Glomerular visceral epithelial cell (primary cell): ENCODE measurements at regions not wholly inside any gene's neighbourhood (a gene's known extent, or its start where the extent isn't known, plus 50 kb on each side); places are given as distances from the start of the nearest gene placed in this dataset.
"Not testable (repeated sequence)": the region's sequence is repeated elsewhere in the genome, so short reads cannot be mapped to it uniquely, and the experiment has no call there.

Source experiments
- DNase-seq: peaks from one replicate; pipeline ENCODE4 v3.0.0-alpha.2; 2016; ENCODE audit errors: extremely low spot score

DNA sequence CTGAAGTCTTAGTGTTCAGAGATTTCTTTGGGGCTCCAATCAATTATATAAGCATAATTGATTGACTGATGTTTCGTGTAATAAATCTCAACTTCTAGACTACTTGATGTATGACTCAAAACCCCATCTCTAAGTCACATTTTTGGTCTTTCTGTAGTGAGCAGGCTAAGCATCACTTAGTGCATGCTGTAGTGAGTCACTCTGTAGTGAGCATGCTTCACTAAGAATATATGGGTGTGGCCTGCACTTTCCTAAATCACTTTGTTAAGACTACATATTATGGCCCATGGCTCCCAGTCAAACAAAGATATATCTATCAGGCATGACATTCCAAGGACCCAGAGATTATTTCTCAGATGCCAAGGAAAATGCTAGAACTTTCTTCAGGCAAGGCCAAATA is 909.4 kb upstream of the LRFN5 start:
- peak; percentile 15 for DNase-seq

DNA sequence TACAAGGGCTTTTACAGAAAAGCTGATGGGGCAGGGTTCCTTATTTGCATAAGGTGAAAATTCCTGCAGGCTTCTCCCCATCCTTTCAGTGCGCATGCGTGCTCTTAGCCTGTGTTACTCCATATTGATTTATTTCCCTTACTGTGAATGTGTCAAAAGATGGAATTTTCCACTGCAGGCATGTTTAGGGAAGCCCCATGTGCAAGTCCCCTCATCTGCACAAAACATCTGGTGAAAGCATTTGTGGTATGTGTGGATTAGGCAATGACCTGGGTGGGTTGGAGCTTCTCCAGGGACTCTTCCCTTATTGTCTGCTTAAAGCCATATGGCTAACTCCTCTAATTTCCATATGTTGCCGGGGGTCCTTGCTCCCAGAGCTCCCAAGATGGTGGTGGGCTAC is 912.7 kb upstream of the LRFN5 start:
- DNase-seq = peak; percentile 6

DNA sequence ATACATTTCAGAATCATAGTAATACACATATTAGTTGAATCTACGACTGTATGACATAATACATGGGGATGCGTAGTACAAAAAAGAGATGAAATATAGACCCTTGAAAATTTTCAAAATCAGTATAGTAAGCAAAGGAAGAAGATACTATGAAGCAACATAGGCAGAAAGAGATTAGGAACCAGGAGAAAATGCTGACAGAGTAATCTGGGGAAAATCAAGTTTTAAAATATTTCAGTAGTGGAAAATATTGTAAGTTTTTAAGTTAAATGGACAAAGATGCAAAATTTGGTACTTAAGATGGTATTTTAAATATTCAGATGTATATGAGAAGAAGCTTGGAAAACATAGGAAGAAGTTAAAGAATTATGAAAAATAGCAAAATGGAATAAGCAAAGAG is 915.6 kb upstream of the LRFN5 start:
- no peak for DNase-seq

DNA sequence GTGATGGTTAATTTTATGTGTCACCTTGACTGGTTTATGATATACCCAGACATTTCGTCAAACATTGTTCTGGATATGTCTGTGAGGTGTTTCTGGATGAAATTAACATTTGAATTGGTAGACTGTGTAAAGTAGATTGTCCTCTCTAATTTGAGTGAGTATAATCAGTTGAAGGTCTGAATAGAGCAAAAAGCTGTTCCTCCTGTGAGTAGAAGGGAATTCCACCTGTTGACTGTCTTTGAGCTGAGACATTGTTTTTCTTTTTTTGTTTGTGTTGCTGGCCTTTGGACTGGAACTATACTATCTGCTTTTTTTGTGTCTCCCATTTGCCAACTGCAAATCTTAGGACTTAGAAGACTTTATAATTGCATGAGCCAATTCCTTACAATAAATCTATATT is 920.9 kb upstream of the LRFN5 start:
- DNase-seq = no peak

DNA sequence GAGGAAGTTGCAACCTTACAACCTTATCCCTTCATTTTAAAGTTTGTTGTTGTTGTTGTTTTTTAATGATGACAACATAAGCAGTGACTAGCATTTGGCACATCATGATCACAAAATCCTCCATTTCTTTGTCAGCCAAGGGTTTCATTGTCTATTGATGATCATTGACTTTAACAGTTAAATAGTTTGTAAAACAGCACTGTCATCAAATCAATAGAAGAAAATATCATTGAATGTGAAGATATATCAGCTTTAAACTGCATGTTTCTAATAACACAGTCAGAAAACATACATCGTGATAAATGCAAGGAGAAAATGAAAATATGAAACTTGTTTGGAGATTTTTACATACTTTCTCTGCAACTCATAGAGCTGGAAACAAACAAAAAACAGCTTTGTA is 922.3 kb upstream of the LRFN5 start:
- DNase-seq = no peak

DNA sequence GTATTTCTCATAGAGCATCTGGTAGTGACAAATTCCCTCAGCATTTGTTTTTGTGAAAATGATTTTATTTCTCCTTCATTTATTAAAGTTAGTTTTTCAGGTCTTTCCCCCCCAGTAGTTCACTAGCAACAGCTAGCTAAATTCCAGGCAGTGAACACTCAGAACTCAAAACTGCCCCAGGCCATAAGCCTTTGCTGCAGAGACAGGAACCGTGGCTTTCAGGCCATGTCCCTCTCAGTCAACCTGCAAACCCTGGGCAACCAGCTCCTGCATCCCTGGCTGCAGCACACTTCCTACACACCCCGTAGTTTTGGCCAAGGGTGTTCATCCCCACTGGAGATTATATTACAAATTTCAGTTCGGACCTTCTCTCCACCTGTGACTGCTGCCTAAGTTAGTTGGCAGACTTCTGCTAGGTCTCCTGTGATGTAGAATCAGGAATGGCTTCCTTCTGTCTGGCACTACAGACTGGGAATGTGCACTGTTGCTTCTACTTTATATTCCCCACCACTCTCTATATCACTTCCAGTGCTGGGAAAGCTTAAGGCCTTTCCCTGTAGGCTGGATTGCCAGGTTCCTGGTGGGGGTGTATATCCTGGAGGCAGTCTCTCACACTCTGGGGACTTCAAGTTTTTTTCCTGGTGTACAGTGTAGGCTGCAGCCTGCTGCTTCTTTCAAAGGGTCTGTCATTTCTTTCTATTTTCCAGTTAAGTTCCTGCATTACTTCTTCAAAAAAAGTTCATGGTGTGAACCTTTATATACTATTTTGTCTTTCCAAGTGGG is 924.4 kb upstream of the LRFN5 start:
- no peak for DNase-seq

DNA sequence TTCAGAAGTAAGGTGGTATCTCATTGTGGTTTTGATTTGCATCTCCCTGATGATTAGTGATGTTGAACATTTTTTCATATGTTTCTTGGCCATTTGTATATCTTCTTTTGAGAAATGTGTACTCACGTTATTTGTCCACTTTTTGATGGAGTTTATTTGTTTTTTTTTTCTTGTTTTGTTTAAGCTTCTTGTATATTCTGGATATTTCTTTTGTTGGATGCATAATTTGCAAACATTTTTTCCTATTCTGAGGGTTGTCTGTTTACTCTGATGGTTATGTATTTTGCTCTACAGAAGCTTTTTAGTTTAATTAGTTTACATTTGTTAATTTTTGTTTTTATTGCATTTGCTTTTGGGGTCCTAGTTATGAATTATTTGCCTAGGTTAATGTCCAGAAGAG is 927.4 kb upstream of the LRFN5 start:
- no peak for DNase-seq

DNA sequence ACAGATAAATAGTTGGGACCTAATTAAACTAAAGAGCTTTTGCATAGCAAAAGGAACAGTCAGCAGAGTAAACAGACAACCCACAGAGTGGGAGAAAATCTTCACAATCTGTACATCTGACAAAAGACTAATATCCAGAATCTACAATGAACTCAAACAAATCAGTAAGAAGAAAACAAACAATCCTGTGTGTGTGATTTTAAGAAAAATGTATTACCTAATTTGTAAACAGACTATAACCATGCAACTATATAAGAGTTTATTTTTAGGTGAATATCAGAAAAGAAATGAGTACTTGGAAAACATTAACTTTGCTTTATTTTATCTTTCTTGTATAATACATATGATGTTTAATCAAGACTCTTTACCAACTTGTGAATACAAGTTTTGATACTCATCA is 929.5 kb upstream of the LRFN5 start:
- not testable (repeated sequence) for DNase-seq

DNA sequence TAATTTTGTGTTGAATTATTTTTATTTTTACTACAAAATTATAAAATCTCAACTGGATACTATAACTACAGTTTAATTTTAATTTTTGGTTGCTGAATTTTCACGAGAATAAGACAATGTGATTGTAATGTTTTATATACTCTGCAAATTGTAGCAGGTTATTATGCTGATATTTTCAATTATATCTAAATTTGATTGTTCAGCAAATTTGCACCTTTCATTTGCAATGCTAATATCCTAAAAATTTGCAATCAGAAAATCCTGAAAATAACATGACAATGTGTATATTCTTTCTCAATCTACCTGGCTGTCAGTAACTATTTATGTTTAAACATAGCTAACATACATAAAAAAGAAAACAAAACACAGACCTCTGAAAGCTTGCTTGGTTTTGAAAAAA is 932.2 kb upstream of the LRFN5 start:
- no peak for DNase-seq

DNA sequence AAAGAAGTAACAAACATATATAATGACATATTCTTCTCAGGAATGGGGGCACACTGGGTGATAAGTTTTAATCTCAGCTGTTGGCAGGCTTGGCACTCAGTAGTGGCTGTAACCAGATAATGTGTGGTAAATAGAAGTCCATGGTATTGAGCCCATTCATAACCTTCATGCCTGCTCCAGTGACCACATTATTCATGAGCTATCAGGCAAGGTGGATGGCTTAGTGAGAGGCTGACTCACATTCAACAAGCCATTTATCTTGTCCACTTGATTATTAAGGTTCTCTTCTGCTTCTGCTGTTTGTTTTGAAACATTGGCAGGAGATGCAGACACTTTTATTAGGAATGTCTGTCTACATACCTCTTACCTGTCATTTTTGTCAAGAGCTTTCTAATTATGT is 950.4 kb upstream of the LRFN5 start:
- DNase-seq = peak; percentile 9

DNA sequence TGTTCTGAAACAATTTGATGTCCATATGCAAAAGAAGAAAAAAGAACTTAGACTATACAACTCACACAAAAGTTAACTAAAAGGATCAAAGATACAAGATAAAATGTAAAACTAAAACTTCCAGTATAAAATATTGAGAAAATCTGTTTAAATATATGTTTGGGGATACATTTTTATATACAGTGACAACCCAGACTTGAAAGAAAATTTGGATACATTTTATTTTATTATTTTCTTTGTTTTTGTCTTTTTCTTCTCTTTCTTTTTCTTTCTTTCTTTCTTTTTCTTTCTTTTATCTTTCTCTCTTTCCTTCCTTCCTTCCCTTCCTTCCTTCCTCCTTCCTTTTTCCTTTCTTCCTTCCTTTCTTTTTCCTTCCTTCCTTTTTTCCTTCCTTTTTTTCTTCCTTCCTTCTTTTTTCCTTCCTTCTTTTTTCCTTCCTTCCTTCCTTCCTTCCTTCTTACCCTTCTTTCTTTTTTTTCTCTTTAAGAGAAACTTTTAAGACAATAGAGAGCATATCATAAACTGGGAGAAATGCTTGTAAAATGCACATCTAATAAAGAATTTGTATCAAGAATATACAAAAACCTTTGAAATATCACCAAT is 954.5 kb upstream of the LRFN5 start:
- no peak for DNase-seq

DNA sequence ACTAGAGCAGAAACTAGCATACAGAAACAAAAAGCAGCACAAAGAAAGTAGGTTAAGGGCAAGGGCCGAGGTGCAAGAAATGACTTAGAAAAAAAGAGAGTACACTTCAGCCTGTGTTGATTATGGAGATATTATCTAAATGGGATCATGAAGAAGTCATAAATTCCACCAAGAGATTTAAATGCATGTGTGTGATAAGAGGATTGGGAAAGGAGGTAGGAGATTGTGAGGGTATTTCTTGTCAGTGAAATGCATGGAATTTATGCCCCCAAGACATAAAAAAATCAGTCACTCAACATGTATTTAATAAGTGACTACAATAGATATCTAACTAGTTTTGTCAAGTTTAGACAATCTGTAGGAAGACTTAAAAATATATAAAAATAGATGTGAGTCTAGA is 976.2 kb upstream of the LRFN5 start:
- no peak for DNase-seq

DNA sequence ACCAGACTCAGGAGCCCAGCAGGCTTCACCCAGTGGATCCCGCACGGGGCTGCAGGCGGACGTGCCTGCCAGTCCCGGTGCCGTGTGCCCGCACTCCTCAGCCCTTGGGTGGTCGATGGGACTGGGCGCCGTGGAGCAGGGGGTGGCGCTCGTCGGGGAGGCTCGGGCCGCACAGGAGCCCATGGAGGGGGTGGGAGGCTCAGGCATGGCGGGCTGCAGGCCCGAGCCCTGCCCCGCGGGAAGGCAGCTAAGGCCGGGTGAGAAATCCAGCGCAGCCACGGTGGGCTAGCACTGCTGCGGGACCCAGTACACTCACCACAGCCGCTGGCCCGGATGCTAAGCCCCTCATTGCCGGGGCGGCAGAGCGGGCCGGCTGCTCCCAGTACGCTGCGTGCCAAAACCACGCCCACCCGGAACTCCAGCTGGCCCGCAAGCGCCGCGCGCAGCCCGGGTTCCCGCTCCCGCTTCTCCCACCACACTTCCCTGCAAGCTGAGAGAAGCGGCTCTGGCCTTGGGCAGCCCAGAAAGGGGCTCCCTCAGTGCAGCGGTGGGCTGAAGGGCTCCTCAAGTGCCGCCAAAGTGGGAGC is 977.0 kb upstream of the LRFN5 start:
- not testable (repeated sequence) for DNase-seq

DNA sequence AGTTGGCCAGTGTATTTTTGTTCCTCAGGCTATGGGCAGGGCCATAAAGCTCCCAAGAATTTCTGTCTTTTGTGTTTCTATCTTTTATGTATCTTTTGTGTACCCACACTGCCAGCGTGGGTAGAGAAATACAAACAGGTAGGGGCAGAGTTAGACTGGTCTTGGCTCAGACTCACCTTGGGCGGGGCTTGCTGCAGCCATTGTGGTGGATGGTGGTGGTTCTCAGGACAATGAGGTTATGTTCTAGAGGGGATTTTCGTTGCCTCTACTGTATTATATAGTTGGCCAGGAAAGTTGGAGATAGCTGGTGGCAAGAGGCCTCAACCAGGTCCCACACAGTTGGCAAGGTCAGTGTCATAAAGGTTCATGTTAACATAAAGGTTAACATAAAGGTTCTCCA is 977.5 kb upstream of the LRFN5 start:
- no peak for DNase-seq

DNA sequence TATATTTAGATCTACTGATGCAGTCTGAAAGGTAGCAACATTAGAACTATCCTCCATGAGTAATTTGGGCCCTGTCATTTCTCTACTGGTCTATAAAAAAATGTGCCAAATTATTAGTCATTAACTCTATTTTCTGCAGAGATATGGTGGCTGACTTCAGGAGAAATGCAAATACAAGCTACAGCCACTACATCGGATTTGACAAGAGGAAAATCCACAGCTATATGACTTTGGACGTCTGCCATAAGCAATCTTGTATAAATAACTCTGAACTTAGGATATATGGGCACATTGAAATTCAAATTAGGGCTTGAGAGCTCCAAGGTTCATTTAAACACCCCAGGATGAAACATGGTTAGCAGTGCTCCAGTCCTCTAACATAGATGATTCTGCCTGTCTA is 983.0 kb upstream of the LRFN5 start:
- no peak for DNase-seq

DNA sequence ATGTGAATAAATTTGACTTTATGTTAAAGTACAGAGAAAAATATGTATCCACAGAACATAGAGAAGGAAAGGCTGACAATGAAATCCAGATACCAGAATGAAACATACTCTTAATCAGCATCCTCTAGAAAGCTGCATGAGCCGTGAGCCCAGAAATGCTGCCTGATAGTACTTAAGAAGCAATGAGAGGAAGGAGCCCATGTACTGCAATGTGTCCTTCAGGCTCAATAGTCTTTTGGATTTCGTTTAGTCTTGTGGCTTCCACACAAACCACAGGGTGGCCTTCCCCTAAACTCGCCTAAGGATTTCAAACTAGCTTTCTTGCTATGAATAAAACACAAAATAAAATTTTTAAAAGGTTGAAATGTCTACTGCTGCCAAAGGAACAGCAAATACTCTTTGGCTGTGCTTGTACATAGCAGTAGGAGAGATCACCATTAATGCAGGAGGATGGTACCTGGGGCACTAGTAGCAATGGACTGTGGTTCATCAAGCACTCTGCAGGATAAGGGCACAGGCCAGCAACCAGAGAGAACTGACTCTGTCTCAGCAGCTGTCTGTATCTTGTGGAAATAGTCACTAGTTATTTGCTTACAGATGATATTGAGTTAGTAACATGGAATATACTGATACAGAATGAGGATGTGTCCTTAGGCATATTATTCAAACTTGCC is 988.3 kb upstream of the LRFN5 start:
- no peak for DNase-seq

DNA sequence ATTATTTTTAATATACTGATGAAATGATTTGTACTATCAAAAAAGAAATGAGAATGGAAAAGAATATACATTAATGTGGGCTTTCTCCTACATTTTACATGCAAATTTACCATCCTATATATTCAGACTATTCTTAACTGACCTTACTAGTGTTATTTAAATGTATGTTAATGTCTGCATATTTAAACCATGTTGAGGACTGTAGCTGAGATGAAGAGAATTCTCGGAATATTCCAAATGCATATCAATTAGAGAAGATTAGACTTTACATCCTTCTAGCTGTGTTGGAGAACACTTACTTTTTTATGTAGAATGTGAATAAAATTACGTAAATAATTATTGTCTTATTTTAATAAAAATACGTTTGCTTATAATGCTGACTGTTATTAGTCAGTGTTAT is 990.1 kb upstream of the LRFN5 start:
- DNase-seq = no peak

DNA sequence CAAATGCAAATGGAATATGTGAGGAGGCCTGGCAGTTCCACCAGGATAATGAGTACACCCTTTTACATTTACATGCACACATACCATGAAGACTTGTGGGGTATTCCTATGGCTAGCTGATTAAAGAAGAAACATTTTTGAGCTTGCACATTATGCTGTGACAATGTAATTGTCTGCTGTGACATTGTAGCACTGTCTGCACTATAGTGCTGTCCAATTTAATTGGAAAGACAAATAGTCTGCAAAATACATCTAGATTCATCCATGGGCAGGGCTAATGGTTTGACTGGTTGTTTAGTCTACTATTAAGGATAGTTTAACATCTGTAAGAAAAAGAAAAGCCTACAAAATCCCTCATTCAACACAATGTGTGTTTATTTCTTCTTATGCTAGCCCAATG is 1005.6 kb upstream of the LRFN5 start:
- no peak for DNase-seq

DNA sequence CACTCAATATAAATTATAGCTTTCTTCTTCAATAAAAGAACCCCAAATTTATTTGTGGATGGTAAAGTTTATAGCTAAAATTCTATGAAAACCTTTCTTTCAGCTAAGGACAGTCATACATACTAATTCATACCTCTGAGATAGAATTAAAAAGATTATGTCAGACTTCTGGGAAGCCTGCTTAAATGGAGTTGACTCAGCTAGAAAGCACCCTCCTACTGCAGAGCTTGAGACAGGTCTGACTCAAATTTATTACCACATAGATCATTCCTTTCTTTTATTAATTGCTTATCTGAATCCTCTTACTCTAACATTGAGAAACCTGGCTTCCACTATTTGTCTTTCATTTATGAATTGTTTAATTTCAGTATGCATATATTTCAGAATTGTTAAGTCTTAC is 1007.0 kb upstream of the LRFN5 start:
- DNase-seq = peak; percentile 40

DNA sequence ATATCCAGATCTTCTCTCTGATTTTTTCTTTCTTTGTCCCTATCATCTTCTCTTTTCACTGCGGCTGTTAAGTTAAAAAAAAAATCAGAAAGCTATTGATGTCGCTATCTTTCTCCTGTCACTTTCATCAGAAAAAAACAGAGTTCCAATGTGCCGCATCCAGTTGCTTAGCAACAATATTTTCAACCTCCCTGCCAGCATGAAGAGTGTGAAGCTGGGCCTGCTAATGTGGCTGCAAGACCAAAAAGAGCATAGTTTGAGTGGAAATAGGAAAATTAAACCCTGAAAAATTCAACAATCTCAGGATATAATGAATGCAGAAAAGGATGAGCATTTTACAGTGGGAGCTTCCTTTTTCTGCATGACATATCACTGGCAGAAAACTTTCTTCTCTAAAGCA is 1025.4 kb upstream of the LRFN5 start:
- DNase-seq = no peak

DNA sequence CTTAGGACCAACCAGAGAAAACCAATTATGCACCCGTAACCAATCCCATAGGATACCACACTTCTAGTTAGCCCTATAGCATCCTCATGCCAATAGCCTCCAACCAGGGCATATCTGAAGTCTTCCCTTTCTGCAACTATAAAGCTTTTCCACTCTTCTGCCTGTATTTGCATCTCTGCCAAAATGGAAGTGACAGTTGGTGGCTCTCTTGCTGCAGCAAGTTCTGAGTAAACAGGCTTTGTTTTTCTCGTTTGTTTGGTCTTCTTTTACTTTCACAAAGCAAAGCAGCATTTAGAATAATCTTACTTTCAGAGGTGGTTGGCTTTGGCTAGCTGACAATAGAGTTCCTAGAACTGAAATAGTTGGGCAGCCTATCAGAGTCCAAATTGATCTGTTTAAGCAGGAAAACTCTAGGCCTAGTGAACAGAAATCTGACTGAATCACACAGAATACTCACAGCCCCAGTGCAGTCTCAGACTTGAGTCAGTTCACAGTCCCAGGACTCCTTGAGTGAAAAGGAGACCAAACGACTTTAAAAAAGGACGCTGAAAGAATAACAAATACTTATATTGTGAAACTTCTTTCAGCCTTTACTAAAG is 1029.7 kb upstream of the LRFN5 start:
- no peak for DNase-seq

DNA sequence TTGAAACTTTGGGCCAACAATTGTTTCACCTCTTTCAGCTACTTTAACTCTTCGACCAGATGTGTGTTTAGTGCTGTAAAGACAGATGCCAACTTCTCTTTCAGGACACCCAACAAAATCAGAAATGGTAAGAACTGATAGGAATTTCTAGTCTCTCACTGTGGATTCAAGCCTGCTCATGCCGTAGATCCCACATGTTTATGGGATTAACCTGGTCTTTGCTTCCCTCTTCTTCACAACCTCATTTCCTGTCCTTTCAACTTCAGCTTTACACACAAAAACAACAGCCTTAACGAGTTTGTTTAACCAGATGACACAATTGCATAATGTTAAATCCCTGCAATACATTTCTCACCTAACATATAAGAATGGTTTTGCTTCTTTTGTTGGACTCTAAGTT is 1031.9 kb upstream of the LRFN5 start:
- no peak for DNase-seq

DNA sequence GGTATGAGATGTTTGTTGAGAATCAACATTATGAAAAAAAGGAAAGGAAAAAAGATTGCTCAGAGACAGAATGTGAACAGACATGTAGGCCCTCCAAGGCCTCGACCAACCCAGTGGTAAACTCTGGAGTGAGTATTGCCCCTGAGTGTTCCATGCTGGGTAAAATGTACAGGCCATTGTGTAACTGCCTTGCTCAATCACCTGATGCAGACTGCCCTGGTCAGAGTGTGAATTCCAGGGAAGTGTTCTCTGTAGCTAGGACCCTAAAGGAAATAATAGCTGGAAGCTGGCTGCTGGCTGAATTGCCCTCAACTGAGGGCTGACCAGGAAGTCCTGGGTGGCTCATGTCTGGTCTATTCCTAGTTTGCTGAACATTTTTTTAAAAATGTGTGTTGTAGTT is 1081.4 kb upstream of the LRFN5 start:
- no peak for DNase-seq
